Breast epithelium (tissue), 3 donors: ENCODE measurements at regions not wholly inside any gene's neighbourhood (a gene's known extent, or its start where the extent isn't known, plus 50 kb on each side); places are given as distances from the start of the nearest gene placed in this dataset.

Experiments used
- CTCF ChIP-seq, 3 donors: fragments of 450-650 bp; IDR thresholded peaks; one replicate each; pipeline ENCODE4 v1.5.1; 2016 to 2017; ENCODE audit warnings: antibody characterized with exemption in 3 of 3, mild to moderate bottlenecking in 3 of 3, moderate library complexity in 3 of 3
- POLR2A ChIP-seq: fragments of 450-650 bp; IDR thresholded peaks from one replicate; pipeline ENCODE4 v1.6.1; 2016; ENCODE audit warnings: antibody characterized with exemption, mild to moderate bottlenecking, moderate library complexity
- POLR2AphosphoS5 ChIP-seq, 3 donors: sonication (generic); formaldehyde crosslinking; IDR thresholded peaks; one replicate each; pipeline ENCODE4 v1.6.1; 2017; ENCODE audit warnings: antibody characterized with exemption in 3 of 3

- TF ChIP-seq CTCF (IDR thresholded peaks at IDR 0.05) (no peak), POLR2AphosphoS5 (IDR thresholded peaks at IDR 0.05) (no peak), POLR2A (no peak)
Measured at GRCh38 chr1:100626397-100626796, 88.5 kb downstream of the GPR88 start.
